ENCODE measurements at regions not wholly inside any gene's neighbourhood (a gene's known extent, or its start where the extent isn't known, plus 50 kb on each side); places are given as distances from the start of the nearest gene placed in this dataset.
"Not testable (repeated sequence)": the region's sequence is repeated elsewhere in the genome, so short reads cannot be mapped to it uniquely, and the experiment has no call there.

GRCh38 chr10:91077549-91078071, 142.9 kb upstream of the PCGF5 start:
- peak; percentile 24 for DNase-seq (ENCODE audit: extremely low read depth, low read depth)

GRCh38 chr10:91080776-91081175, 139.7 kb upstream of the PCGF5 start:
- no peak for DNase-seq (ENCODE audit: extremely low read depth, low read depth)

GRCh38 chr10:91082447-91082846, 138.0 kb upstream of the PCGF5 start:
- DNase-seq (ENCODE audit: extremely low read depth, low read depth) = no peak

- DNase-seq (ENCODE audit: extremely low read depth, low read depth) = no peak
Measured at GRCh38 chr10:91088300-91089140, 131.9 kb upstream of the PCGF5 start.

GRCh38 chr10:91090761-91091529, 129.5 kb upstream of the PCGF5 start:
- no peak for DNase-seq (ENCODE audit: extremely low read depth, low read depth)

- DNase-seq (ENCODE audit: extremely low read depth, low read depth) = no peak
Measured at GRCh38 chr10:91091780-91092179, 128.7 kb upstream of the PCGF5 start.

GRCh38 chr10:91096274-91096673, 124.2 kb upstream of the PCGF5 start:
- DNase-seq (ENCODE audit: extremely low read depth, low read depth) = no peak

GRCh38 chr10:91097313-91097712, 123.2 kb upstream of the PCGF5 start:
- no peak for DNase-seq (ENCODE audit: extremely low read depth, low read depth)

GRCh38 chr10:91098021-91098420, 122.4 kb upstream of the PCGF5 start:
- not testable (repeated sequence) for DNase-seq (ENCODE audit: extremely low read depth, low read depth)

- no peak for DNase-seq (ENCODE audit: extremely low read depth, low read depth)
Measured at GRCh38 chr10:91103384-91104192, 116.9 kb upstream of the PCGF5 start.

GRCh38 chr10:91104193-91105041, 116.0 kb upstream of the PCGF5 start:
- no peak for DNase-seq (ENCODE audit: extremely low read depth, low read depth)

- no peak for DNase-seq (ENCODE audit: extremely low read depth, low read depth)
Measured at GRCh38 chr10:91105269-91105668, 115.2 kb upstream of the PCGF5 start.

GRCh38 chr10:91108820-91109219, 111.6 kb upstream of the PCGF5 start:
- no peak for DNase-seq (ENCODE audit: extremely low read depth, low read depth)

GRCh38 chr10:91111060-91111459, 109.4 kb upstream of the PCGF5 start:
- DNase-seq (ENCODE audit: extremely low read depth, low read depth) = no peak

GRCh38 chr10:91115618-91116390, 104.7 kb upstream of the PCGF5 start:
- DNase-seq (ENCODE audit: extremely low read depth, low read depth) = no peak

- no peak for DNase-seq (ENCODE audit: extremely low read depth, low read depth)
Measured at GRCh38 chr10:91117505-91117904, 103.0 kb upstream of the PCGF5 start.

- no peak for DNase-seq (ENCODE audit: extremely low read depth, low read depth)
Measured at GRCh38 chr10:91120348-91120747, 100.1 kb upstream of the PCGF5 start.

GRCh38 chr10:91123261-91123660, 97.2 kb upstream of the PCGF5 start:
- DNase-seq (ENCODE audit: extremely low read depth, low read depth) = no peak

- DNase-seq (ENCODE audit: extremely low read depth, low read depth) = no peak
Measured at GRCh38 chr10:91124016-91124415, 96.4 kb upstream of the PCGF5 start.
